ENCODE measurements at regions not wholly inside any gene's neighbourhood (a gene's known extent, or its start where the extent isn't known, plus 50 kb on each side); places are given as distances from the start of the nearest gene placed in this dataset.

GRCh38 chr6:134734312-134734869, 215.5 kb downstream of the ALDH8A1 start:
- CTCF ChIA-PET: no interaction called here
- H3K27me3 Mint-ChIP-seq: peaks cover 2% of the 10 kb centered on the region
- DNase-seq: no peak

GRCh38 chr6:134733801-134734200, 216.1 kb downstream of the ALDH8A1 start:
- DNase-seq (no peak), ATAC-seq (ENCODE audit: low read depth) (no peak)
- no peaks in the 10 kb centered on the region for H3K4me1 Mint-ChIP-seq
- no peaks in the 10 kb centered on the region for H3K36me3 Mint-ChIP-seq (ENCODE audit: low read depth)
- H3K4me3 Mint-ChIP-seq: no peak overlapping the region
- H3K9me3 Mint-ChIP-seq: no peaks in the 10 kb centered on the region
- ChIA-PET CTCF (no interaction called here), POLR2A (interaction anchor here (0.6 kb wide), 1 partner anchor 612 kb away, joined by 7 read pairs; no protein-coding TSS in a partner anchor)
- no peak overlapping the region for H3K27ac Mint-ChIP-seq
- peaks cover 3% of the 10 kb centered on the region for H3K27me3 Mint-ChIP-seq
- no peak for TF ChIP-seq CTCF (IDR thresholded peaks at IDR 0.05)
- intact Hi-C loops (cut with micrococcal nuclease): no loop called here

More at GRCh38 chr6:134734312-134734869, 215.5 kb downstream of the ALDH8A1 start:
- no peaks in the 10 kb centered on the region for H3K4me1 Mint-ChIP-seq
- TF ChIP-seq CTCF (IDR thresholded peaks at IDR 0.05): no peak
- intact Hi-C loops (cut with micrococcal nuclease): no loop called here
- H3K4me3 Mint-ChIP-seq: no peak overlapping the region
- POLR2A ChIA-PET: no interaction called here
- ATAC-seq (ENCODE audit: low read depth): no peak
- H3K27ac Mint-ChIP-seq: no peak overlapping the region
- no peaks in the 10 kb centered on the region for H3K9me3 Mint-ChIP-seq
- no peaks in the 10 kb centered on the region for H3K36me3 Mint-ChIP-seq (ENCODE audit: low read depth)

- Mint-ChIP-seq H3K4me1 (no peaks in the 10 kb centered on the region), H3K27me3 (peaks cover 2% of the 10 kb centered on the region), H3K9me3 (no peaks in the 10 kb centered on the region), H3K27ac (no peak overlapping the region), H3K36me3 (ENCODE audit: low read depth) (no peaks in the 10 kb centered on the region), H3K4me3 (no peak overlapping the region)
- ChIA-PET CTCF (no interaction called here), POLR2A (no interaction called here)
- ATAC-seq (ENCODE audit: low read depth) (no peak), DNase-seq (no peak)
- no peak for TF ChIP-seq CTCF (IDR thresholded peaks at IDR 0.05)
- intact Hi-C loops (cut with micrococcal nuclease): no loop called here
These were observed 217.1 kb downstream of the ALDH8A1 start for GRCh38 chr6:134732763-134733162.

GRCh38 chr6:134731615-134732014, 218.3 kb downstream of the ALDH8A1 start:
- H3K4me3 Mint-ChIP-seq: no peak overlapping the region
- H3K4me1 Mint-ChIP-seq: no peaks in the 10 kb centered on the region
- intact Hi-C loops (cut with micrococcal nuclease): no loop called here
- ATAC-seq (ENCODE audit: low read depth): no peak
- ChIA-PET CTCF (no interaction called here), POLR2A (no interaction called here)
- no peak overlapping the region for H3K27ac Mint-ChIP-seq
- TF ChIP-seq CTCF (IDR thresholded peaks at IDR 0.05): no peak
- H3K9me3 Mint-ChIP-seq: no peaks in the 10 kb centered on the region
- H3K36me3 Mint-ChIP-seq (ENCODE audit: low read depth): no peaks in the 10 kb centered on the region
- peaks cover 2% of the 10 kb centered on the region for H3K27me3 Mint-ChIP-seq
- DNase-seq: no peak

- TF ChIP-seq CTCF (IDR thresholded peaks at IDR 0.05): no peak
- no peaks in the 10 kb centered on the region for H3K4me1 Mint-ChIP-seq
- CTCF ChIA-PET: no interaction called here
- no peaks in the 10 kb centered on the region for H3K36me3 Mint-ChIP-seq (ENCODE audit: low read depth)
- intact Hi-C loops (cut with micrococcal nuclease): no loop called here
- H3K9me3 Mint-ChIP-seq: no peaks in the 10 kb centered on the region
- ATAC-seq (ENCODE audit: low read depth): no peak
- H3K4me3 Mint-ChIP-seq: no peak overlapping the region
- POLR2A ChIA-PET: no interaction called here
- H3K27me3 Mint-ChIP-seq: peaks cover 12% of the 10 kb centered on the region
- no peak for DNase-seq
- no peak overlapping the region for H3K27ac Mint-ChIP-seq
These were observed 219.9 kb downstream of the ALDH8A1 start for GRCh38 chr6:134730013-134730412.
